Right ventricle myocardium superior (tissue), 1 donor: ENCODE measurements at regions not wholly inside any gene's neighbourhood (a gene's known extent, or its start where the extent isn't known, plus 50 kb on each side); places are given as distances from the start of the nearest gene placed in this dataset.

Experiments
- ATAC-seq: fragments of 200-7000 bp; cut with Tn5 transposase; one replicate; pipeline ENCODE4 v1.9.1; 2020; ENCODE audit warnings: mild to moderate bottlenecking; ENCODE audit not compliant: poor library complexity
- DNase-seq: peaks from one replicate; pipeline ENCODE4 v3.0.0-alpha.2; 2020
- intact Hi-C: fragments of 100-400 bp; cut with DNase I; formaldehyde crosslinking; loops from one replicate; pipeline ENCODE4 v1.11.2; 2022
- donor health status: DM: no; HTN: yes; CAD: no; lungs with severe emphysema.

GRCh38 chr4:157558016-157558415, 337.5 kb downstream of the GRIA2 start:
- no peak for ATAC-seq
- no peak for DNase-seq
- intact Hi-C loops, result no loop called here

GRCh38 chr4:157550028-157550427, 329.5 kb downstream of the GRIA2 start:
- intact Hi-C loops, result no loop called here
- DNase-seq, result no peak
- no peak for ATAC-seq

DNA sequence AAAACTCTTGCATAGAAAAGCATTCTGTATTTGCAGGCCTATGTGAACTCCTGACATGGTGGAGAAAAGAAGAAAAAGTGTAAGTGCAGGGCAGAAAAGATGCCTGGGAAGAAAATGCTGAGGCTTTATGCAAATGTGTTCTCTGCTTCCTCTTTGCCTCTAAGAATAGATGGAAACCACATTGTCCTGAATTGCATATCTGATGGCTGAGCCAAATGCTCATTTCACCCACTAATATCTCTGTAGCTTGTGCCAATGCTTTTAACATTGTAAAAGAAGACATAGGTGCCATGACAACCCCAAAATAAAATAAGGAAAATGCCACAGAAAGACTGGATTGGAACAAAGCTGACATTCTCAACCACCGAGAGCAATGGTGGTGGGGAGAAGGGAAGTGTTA, 307.4 kb downstream of the GRIA2 start:
- ATAC-seq (no peak), DNase-seq (no peak)
- intact Hi-C loops, result no loop called here

GRCh38 chr4:157521906-157522305, 301.4 kb downstream of the GRIA2 start:
- no peak for ATAC-seq

GRCh38 chr4:157514711-157515110, 294.2 kb downstream of the GRIA2 start:
- DNase-seq, result no peak
- intact Hi-C loops, result no loop called here
- ATAC-seq, result no peak

More at GRCh38 chr4:157521906-157522305, 301.4 kb downstream of the GRIA2 start:
- no peak for DNase-seq
- intact Hi-C loops, result no loop called here

GRCh38 chr4:157509341-157509740, 288.8 kb downstream of the GRIA2 start:
- intact Hi-C loops, result no loop called here
- ATAC-seq (no peak), DNase-seq (no peak)

- no peak for ATAC-seq
- intact Hi-C loops, result no loop called here
- no peak for DNase-seq
Measured at GRCh38 chr4:157502656-157503055, 282.1 kb downstream of the GRIA2 start.

- ATAC-seq (no peak), DNase-seq (no peak)
- intact Hi-C loops, result no loop called here
Measured at GRCh38 chr4:157459785-157460184, 239.3 kb downstream of the GRIA2 start.

DNA sequence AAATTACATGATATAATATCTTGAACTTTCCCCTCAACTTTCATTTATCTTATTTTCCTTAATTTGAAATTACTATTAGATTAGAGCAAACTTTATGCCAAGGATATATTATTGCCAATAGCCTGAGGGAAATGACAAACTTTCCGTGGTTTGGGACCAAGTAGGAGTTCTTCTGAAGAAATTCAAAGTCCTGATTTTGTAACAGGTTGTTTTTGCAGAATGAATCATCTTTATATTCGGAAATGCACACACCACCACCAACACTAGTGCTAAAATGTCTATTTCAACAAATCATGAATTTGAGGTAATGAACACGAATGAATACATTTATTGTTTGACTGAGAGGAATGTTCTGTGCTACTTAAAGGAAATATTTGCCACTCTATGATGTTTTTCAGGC, 226.7 kb downstream of the GRIA2 start:
- intact Hi-C loops, result no loop called here
- no peak for ATAC-seq
- no peak for DNase-seq

- DNase-seq (no peak), ATAC-seq (no peak)
- intact Hi-C loops, result no loop called here
Measured at GRCh38 chr4:157444014-157444413, 223.5 kb downstream of the GRIA2 start.

- intact Hi-C loops, result no loop called here
- DNase-seq (no peak), ATAC-seq (no peak)
Measured at GRCh38 chr4:157443537-157443936, 223.0 kb downstream of the GRIA2 start.

GRCh38 chr4:157425897-157426296, 205.4 kb downstream of the GRIA2 start:
- intact Hi-C loops, result no loop called here
- no peak for ATAC-seq
- DNase-seq, result no peak

- intact Hi-C loops, result no loop called here
- ATAC-seq, result no peak
- DNase-seq, result no peak
Measured at GRCh38 chr4:157423526-157424020, 203.0 kb downstream of the GRIA2 start.

- no peak for ATAC-seq
- DNase-seq, result no peak
- intact Hi-C loops, result no loop called here
Measured at GRCh38 chr4:157421365-157421764, 200.8 kb downstream of the GRIA2 start.
